Fibroblast of mammary gland (primary cell): ENCODE measurements at regions not wholly inside any gene's neighbourhood (a gene's known extent, or its start where the extent isn't known, plus 50 kb on each side); places are given as distances from the start of the nearest gene placed in this dataset.

ENCODE experiments used
- DNase-seq: peaks from one replicate; pipeline ENCODE4 v3.0.0-alpha.2; 2010; ENCODE audit warnings: low read depth
- H3K4me3 ChIP-seq: 2 replicates; pipeline ENCODE4 v1.5.1; 2011; ENCODE audit warnings: low read depth, mild to moderate bottlenecking, low read length, moderate library complexity; ENCODE audit not compliant: control insufficient read depth

- peak overlapping the region; percentile 49 for H3K4me3 ChIP-seq
- peak; percentile 27 for DNase-seq
Measured at GRCh38 chr1:121117622-121118479, 66.3 kb downstream of the FAM72B start.
